GM12892 (cell line): ENCODE measurements at regions not wholly inside any gene's neighbourhood (a gene's known extent, or its start where the extent isn't known, plus 50 kb on each side); places are given as distances from the start of the nearest gene placed in this dataset.

Experiments
- POLR2A ChIP-seq: IDR thresholded peaks from 2 replicates; pipeline ENCODE4 v1.6.1; 2011; ENCODE audit warnings: low read depth, low read length, control low read depth
- POLR2AphosphoS5 ChIP-seq: IDR thresholded peaks from 2 replicates; pipeline ENCODE4 v1.6.1; 2011; ENCODE audit warnings: low read depth, low read length, control low read depth
- TAF1 ChIP-seq: IDR thresholded peaks from 2 replicates; pipeline ENCODE4 v1.6.1; 2011; ENCODE audit warnings: low read depth, mild to moderate bottlenecking, control low read depth, low read length, borderline replicate concordance

- TF ChIP-seq TAF1 (no peak), POLR2AphosphoS5 (no peak), POLR2A (no peak)
These were observed 454.7 kb downstream of the PPP4R3C start for GRCh38 chrX:27008486-27008885.
